ENCODE measurements at regions not wholly inside any gene's neighbourhood (a gene's known extent, or its start where the extent isn't known, plus 50 kb on each side); places are given as distances from the start of the nearest gene placed in this dataset.

GRCh38 chr4:152117520-152117919 is 356.7 kb upstream of the GATB start:
- TF ChIP-seq LEF1 (IDR thresholded peaks at IDR 0.05; ENCODE audit: borderline replicate concordance) (no peak), ZNF384 (IDR thresholded peaks at IDR 0.05) (no peak), SP1 (IDR thresholded peaks at IDR 0.05) (no peak), HDGF (IDR thresholded peaks at IDR 0.05; ENCODE audit: borderline replicate concordance) (no peak), BHLHE40 (IDR thresholded peaks at IDR 0.05; ENCODE audit: borderline replicate concordance) (no peak), CTBP1 (IDR thresholded peaks at IDR 0.05; ENCODE audit: borderline replicate concordance) (no peak), TARDBP (IDR thresholded peaks at IDR 0.05) (no peak)
